ENCODE measurements at regions not wholly inside any gene's neighbourhood (a gene's known extent, or its start where the extent isn't known, plus 50 kb on each side); places are given as distances from the start of the nearest gene placed in this dataset.

DNA sequence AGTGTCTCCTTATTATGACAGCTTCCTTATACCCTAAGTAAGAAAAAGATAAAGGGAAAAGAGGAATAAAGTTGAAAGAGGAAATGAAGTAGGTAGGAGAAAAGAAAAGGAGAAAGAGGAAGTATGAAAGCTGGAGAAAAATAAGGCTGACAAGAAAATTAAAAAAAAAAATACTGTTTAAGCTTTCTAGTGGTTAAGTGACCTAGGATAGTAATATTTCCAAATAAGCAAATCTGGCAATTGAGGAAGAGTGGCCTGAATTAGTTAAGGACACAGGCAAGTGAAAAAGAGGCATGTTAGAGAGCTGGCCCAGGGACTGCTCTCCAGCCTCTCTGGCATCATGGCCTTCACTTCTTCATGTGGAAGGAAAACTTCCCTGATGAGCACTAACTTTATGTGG, 76.5 kb upstream of the ADGRF1 start:
- ATAC-seq, result no peak
- no TSS peak for BruUV-seq (replicated peaks)

More for the DNA sequence above, 76.5 kb upstream of the ADGRF1 start:
- FAIRE-seq, result no peak
- Histone ChIP-seq H3K4me1 (replicated peaks in 1 of 2; ENCODE audit: control insufficient read depth in 2 of 2, insufficient read depth in 2 of 2, low read length in 2 of 2) (no peaks in the 10 kb centered on the region; a peak in 2 of 5 replicates), H4K20me1 (replicated peaks; ENCODE audit: control insufficient read depth, insufficient read depth, low read length) (no peaks in the 10 kb centered on the region), H2AFZ (ENCODE audit: low read depth, low read length) (peak overlapping the region; percentile 30; the same call in 1 of the 2 replicates), H3K4me3 (no peak overlapping the region), H3K79me2 (ENCODE audit: control insufficient read depth, insufficient read depth, low read length) (no peaks in the 10 kb centered on the region), H3K27me3 (ENCODE audit: control insufficient read depth in 2 of 2, insufficient read depth in 2 of 2, low read length in 2 of 2) (no peaks in the 10 kb centered on the region), H3K9me1 (ENCODE audit: control insufficient read depth, insufficient read depth, low read length) (no peaks in the 10 kb centered on the region), H3K9ac (ENCODE audit: insufficient read depth in 1 of 2, low read depth in 2 of 2, low read length in 2 of 2) (no peak overlapping the region), H3K4me2 (ENCODE audit: insufficient read depth, low read length) (no peak overlapping the region), H3K36me3 (ENCODE audit: control insufficient read depth, insufficient read depth, low read length) (no peaks in the 10 kb centered on the region), H3K27ac (ENCODE audit: extremely low read depth, low read depth, low read length) (no peak overlapping the region), H3K9me3 (replicated peaks; ENCODE audit: control insufficient read depth, insufficient read depth, low read depth, low read length) (no peaks in the 10 kb centered on the region)
- TF ChIP-seq CAMTA2 (CRISPR knock-in tag; conservative IDR thresholded peaks at IDR 0.05) (no peak), PML (IDR thresholded peaks at IDR 0.05; ENCODE audit: low read length) (no peak), HOXB6 (CRISPR knock-in tag; IDR thresholded peaks at IDR 0.05; ENCODE audit: borderline replicate concordance) (no peak), RHOXF2B (CRISPR knock-in tag; conservative IDR thresholded peaks at IDR 0.05) (no peak), BCL6 (CRISPR knock-in tag; IDR thresholded peaks at IDR 0.05) (no peak), ZBTB40 (IDR thresholded peaks at IDR 0.05) (no peak; the same call in 1 of the 2 replicates), ZBTB40 (CRISPR knock-in tag; IDR thresholded peaks at IDR 0.05) (no peak), GTF2E2 (tag; IDR thresholded peaks at IDR 0.05) (no peak), CHD4 (IDR thresholded peaks at IDR 0.05; ENCODE audit: insufficient read depth, insufficient replicate concordance, low read depth, low read length, poor library complexity, severe bottlenecking) (no peak), BCOR (IDR thresholded peaks at IDR 0.05) (no peak), HNRNPUL1 (IDR thresholded peaks at IDR 0.05; ENCODE audit: low read length) (no peak), MAFF (IDR thresholded peaks at IDR 0.05; ENCODE audit: low read length) (no peak), FOSL1 (tag; conservative IDR thresholded peaks at IDR 0.05) (no peak), ZNF140 (CRISPR knock-in tag; IDR thresholded peaks at IDR 0.05) (no peak), ETV1 (tag; conservative IDR thresholded peaks at IDR 0.05; ENCODE audit: low read depth) (no peak)
- TF ChIP-seq, protein P1, sequence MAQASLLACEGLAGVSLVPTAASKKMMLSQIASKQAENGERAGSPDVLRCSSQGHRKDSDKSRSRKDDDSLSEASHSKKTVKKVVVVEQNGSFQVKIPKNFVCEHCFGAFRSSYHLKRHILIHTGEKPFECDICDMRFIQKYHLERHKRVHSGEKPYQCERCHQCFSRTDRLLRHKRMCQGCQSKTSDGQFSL (CRISPR knock-in tag; IDR thresholded peaks at IDR 0.05), result no peak
- TF ChIP-seq, protein P1 (tag; IDR thresholded peaks at IDR 0.05), result no peak
- in situ Hi-C loops (cut with MboI) (no loop called here), intact Hi-C loops (cut with micrococcal nuclease) (no loop called here)
- no peak for DNase-seq (ENCODE audit: extremely low read depth in 1 of 4, low spot score in 3 of 4)
- CTCF ChIA-PET (ENCODE audit: low intra/inter-chr PET ratio), result no interaction called here
- POLR2A ChIA-PET, result interaction anchor here (1.8 kb wide), 1 partner anchor 9 kb away, joined by 4 read pairs; no protein-coding TSS in a partner anchor
